ENCODE measurements at regions not wholly inside any gene's neighbourhood (a gene's known extent, or its start where the extent isn't known, plus 50 kb on each side); places are given as distances from the start of the nearest gene placed in this dataset.

DNA sequence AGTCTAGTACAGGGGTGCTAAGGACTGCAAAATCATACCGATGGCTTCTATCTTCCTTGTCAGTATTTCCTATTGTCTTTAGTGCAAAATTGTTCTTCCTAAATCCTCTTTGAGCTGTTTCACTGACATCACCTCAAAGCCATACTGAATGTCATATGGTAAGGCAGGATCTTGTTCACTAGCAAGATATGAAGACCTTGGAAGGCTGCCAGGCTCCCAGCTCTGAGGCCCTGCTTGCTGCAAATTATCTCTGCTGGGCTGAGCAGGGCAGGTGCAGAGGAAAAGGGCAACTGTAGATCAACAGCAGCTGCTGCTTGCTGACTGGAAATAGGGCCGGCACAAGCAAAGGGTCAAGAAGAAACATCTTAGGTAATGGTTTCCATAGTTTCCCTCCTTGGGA lies 58.2 kb downstream of the PMAIP1 start:
- DNase-seq, result peak; percentile 94

DNA sequence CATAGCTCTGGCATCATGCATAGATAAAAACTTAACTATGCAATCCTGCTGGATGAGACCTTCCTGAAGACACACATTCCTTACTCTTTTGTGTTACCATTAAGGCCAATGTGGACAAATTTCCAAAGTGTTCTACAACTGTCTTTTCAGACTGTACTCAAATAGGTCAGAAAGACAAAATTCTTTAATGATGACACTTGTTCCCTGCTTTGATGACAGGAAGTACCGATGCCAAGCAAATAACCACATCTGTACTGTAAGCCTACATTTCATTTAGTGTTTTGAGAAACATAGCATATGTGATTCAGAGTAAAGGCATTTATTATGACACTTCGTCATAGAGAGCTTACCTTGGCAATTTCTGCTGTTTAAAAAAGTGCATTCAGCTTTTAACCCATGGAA lies 55.0 kb downstream of the PMAIP1 start:
- no peak for DNase-seq

DNA sequence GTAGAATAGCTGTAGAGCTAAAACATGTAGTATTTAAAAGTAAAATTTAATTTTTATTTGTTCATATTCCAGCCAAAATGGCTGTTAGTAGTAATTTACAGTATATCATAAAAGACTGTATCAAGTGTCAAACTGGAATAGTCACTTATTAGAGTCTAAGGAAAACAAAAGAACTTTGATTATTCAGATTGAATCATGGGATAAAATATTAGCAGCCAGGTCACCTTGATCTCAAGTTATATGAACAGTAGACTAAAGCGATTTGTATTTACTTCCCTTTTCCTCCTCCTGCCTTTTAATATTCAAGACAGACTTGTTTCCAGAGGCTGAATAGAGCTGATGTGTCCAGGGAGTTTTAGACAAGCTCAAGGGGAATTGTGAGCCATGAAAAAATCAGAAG lies 54.4 kb downstream of the PMAIP1 start:
- no peak for DNase-seq
